ENCODE measurements at regions not wholly inside any gene's neighbourhood (a gene's known extent, or its start where the extent isn't known, plus 50 kb on each side); places are given as distances from the start of the nearest gene placed in this dataset.

DNA sequence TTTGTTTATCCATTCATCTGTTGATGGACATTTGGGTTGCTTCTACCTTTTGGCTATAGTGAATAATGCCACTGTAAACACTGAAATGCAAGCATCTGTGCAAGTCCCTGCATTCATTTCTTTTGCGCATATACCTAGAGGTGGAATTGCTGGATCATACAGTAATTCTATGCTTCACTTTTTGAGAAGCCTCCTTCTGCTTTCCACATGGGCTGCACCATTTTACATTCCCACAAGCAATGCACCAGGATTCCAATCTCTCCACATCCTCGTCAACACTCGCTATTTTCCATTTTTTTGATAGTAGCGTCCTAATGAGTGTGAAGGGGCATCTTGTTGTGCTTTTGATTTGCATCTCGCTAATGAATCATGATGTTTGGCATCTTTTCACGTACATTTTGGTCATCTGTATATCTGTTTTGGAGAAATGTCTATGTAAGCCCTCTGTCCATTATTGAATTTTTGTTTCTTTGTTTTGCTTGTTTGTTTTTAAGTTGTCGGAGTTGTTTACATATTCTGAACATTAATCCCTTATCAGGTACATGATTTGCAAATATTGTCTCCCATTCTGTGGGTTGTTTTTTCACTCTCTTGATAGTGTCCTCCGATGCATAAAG lies 335.4 kb downstream of the RRAGC start:
- Histone ChIP-seq H3K27me3 (peaks cover 52% of the 10 kb centered on the region), H3K4me1 (no peaks in the 10 kb centered on the region), H3K4me3 (no peak overlapping the region), H3K36me3 (no peaks in the 10 kb centered on the region), H3K27ac (no peak overlapping the region), H3K9me3 (no peaks in the 10 kb centered on the region)
- no peak for ATAC-seq
- no peak for TF ChIP-seq EP300 (IDR thresholded peaks at IDR 0.05)
- no peak for TF ChIP-seq POLR2A (IDR thresholded peaks at IDR 0.05)
- no peak for TF ChIP-seq POLR2AphosphoS5 (IDR thresholded peaks at IDR 0.05)
- TF ChIP-seq, protein P1, sequence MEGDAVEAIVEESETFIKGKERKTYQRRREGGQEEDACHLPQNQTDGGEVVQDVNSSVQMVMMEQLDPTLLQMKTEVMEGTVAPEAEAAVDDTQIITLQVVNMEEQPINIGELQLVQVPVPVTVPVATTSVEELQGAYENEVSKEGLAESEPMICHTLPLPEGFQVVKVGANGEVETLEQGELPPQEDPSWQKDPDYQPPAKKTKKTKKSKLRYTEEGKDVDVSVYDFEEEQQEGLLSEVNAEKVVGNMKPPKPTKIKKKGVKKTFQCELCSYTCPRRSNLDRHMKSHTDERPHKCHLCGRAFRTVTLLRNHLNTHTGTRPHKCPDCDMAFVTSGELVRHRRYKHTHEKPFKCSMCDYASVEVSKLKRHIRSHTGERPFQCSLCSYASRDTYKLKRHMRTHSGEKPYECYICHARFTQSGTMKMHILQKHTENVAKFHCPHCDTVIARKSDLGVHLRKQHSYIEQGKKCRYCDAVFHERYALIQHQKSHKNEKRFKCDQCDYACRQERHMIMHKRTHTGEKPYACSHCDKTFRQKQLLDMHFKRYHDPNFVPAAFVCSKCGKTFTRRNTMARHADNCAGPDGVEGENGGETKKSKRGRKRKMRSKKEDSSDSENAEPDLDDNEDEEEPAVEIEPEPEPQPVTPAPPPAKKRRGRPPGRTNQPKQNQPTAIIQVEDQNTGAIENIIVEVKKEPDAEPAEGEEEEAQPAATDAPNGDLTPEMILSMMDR (IDR thresholded peaks at IDR 0.05): no peak
- 85% methylated on average over 4 to 8 of the region's 8 CpGs for WGBS, 2 donors (ENCODE audit: low coverage in 1 of 2)

DNA sequence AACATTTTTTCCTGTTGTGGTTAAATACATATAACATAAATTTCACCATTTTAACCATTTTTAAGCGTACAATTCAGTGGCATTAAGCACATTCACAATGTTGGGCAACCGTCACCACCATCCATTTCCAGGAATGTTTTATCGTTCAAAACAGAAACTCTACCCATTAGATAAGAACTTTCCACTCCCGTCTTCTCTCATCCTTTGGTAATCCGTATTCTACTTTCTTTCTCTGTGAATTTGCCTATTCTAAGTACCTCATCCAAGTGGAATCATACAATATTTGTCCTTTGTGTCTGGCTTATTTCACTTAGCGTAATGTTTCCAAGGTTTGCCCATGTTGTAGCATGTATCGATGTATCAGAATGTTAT lies 336.0 kb downstream of the RRAGC start:
- Histone ChIP-seq H3K27ac (no peak overlapping the region), H3K9me3 (no peaks in the 10 kb centered on the region), H3K4me1 (no peaks in the 10 kb centered on the region), H3K4me3 (no peak overlapping the region), H3K27me3 (peaks cover 47% of the 10 kb centered on the region), H3K36me3 (no peaks in the 10 kb centered on the region)
- TF ChIP-seq EP300 (IDR thresholded peaks at IDR 0.05) (no peak), POLR2AphosphoS5 (IDR thresholded peaks at IDR 0.05) (no peak), POLR2A (IDR thresholded peaks at IDR 0.05) (no peak)
- TF ChIP-seq, protein P1 (IDR thresholded peaks at IDR 0.05): no peak
- ATAC-seq: no peak
- 82 to 92% methylated on average over 7 of the region's 7 CpGs for WGBS, 2 donors (ENCODE audit: low coverage in 1 of 2)

DNA sequence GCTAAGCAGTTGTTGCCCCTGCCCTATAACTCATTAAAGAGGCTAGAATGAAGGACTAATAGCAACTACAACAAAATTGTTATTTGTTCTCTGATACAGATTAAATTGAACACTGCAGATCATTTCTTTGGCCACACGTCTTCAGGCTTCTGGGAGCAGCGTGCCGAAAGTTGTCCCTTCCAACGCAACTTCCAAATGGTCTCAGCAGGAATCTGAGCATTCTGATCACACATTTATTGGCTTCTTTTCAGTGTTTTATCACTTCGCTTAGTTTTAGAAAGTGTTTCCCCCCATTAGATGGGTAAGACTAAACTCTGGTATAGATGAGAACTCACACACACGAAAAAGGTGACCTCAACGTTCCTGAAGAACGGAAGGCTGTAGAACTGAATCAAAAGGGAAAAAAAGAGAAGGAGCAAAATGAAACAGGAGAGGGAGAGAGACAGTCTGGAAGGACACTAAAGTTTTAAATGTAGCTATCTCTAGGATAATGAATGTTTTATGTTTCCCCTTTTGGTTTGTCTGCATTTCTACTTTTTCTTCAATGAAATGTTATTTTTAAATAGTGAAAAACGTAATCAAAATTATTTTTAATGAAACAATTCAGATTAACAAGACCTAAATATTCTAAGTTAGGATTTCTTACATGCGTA lies 336.5 kb downstream of the RRAGC start:
- no peak overlapping the region for H3K27ac ChIP-seq
- no peaks in the 10 kb centered on the region for H3K36me3 ChIP-seq
- 64 to 70% methylated on average over 9 to 10 of the region's 10 CpGs for WGBS, 2 donors (ENCODE audit: low coverage in 1 of 2)
- H3K4me3 ChIP-seq: no peak overlapping the region
- no peaks in the 10 kb centered on the region for H3K9me3 ChIP-seq
- no peak for TF ChIP-seq POLR2AphosphoS5 (IDR thresholded peaks at IDR 0.05)
- H3K27me3 ChIP-seq: peaks cover 47% of the 10 kb centered on the region
- ATAC-seq: no peak
- H3K4me1 ChIP-seq: no peaks in the 10 kb centered on the region

DNA sequence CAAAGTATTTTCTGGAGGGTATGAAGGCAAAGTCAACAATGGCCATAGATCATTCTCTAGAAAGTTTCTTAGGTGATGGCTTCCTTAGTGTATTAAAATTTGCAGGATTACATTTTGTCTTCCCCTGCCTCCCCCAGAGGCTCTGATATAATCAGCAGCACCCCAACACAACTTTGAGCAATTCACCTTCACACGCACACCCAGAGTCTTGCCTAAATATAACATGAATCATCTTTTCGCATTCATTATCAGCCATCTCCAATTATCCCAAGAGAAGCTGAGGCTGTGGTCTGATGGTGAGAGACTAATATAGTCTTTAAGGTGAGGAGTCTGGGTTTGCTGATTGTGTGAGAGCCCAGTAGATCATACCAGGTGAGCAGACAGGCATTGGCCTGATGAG lies 343.0 kb downstream of the RRAGC start:
- no peaks in the 10 kb centered on the region for H3K9me3 ChIP-seq
- peaks cover 28% of the 10 kb centered on the region for H3K27me3 ChIP-seq
- no peak for ATAC-seq
- H3K27ac ChIP-seq: no peak overlapping the region
- 83 to 100% methylated on average over 1 to 2 of the region's 2 CpGs for WGBS, 2 donors (ENCODE audit: low coverage in 1 of 2)
- no peaks in the 10 kb centered on the region for H3K4me1 ChIP-seq
- TF ChIP-seq EP300 (IDR thresholded peaks at IDR 0.05): no peak
- TF ChIP-seq, protein P1 (IDR thresholded peaks at IDR 0.05): no peak
- no peaks in the 10 kb centered on the region for H3K36me3 ChIP-seq
- no peak overlapping the region for H3K4me3 ChIP-seq

DNA sequence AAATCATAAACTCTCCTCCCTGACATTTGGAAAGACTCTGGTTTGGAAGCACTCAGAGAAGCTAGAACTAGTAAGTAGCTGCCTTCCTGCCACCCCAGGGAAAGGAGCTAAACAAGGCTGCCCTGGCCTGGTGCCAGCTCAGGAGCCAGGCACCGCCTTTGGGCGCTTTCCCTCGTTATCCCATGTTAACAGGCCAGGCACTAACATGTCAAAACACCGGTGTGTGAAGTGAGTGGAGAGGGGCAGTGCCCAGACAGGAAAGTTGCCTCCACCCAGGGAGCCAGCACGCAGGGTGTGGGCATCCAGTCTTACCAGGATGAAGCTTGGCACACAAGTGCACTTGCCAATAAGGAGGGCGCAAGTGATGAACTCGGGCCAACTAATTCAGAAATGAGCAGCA lies 346.8 kb downstream of the RRAGC start:
- no peak overlapping the region for H3K27ac ChIP-seq
- H3K4me3 ChIP-seq: no peak overlapping the region
- TF ChIP-seq POLR2A (IDR thresholded peaks at IDR 0.05): no peak
- TF ChIP-seq, protein P1 (IDR thresholded peaks at IDR 0.05): no peak
- TF ChIP-seq EP300 (IDR thresholded peaks at IDR 0.05): no peak
- TF ChIP-seq POLR2AphosphoS5 (IDR thresholded peaks at IDR 0.05): no peak
- peaks cover 63% of the 10 kb centered on the region for H3K27me3 ChIP-seq
- H3K9me3 ChIP-seq: no peaks in the 10 kb centered on the region
- ATAC-seq: peak; percentile 36
- H3K4me1 ChIP-seq: no peaks in the 10 kb centered on the region
- 60 to 70% methylated on average over 2 to 3 of the region's 7 CpGs for WGBS, 2 donors (ENCODE audit: low coverage in 1 of 2)
- H3K36me3 ChIP-seq: no peaks in the 10 kb centered on the region
